ENCODE measurements at regions not wholly inside any gene's neighbourhood (a gene's known extent, or its start where the extent isn't known, plus 50 kb on each side); places are given as distances from the start of the nearest gene placed in this dataset.

DNA sequence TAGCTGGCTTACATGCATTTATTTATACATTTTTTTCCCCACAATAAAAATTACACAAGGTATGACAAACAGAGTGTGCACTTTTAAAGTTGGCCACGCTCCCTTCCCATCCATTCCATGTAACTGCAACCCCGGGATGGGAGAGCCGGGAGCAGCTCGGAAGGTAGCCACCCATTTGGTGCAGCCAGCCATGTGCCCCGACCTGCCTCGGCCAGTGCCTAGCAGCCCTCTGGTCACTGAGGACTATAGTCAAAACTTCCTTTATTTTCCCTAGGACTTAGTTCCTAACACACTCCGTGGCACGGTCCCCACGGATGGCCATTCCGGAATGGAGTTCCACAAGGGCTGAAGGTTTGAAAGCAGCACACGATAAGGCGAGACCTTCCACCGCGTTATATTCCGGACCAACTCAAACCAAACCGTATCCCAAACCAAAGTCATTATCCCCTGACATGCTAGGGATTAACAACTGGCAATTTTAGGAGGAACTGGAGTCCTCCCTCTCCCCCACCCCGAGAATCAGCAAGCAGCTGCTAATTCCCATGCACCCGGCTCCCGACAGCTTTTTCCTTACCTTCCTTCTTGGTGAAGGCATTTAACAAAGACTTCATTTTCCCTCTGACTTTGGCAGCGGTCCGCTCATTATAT lies 426.4 kb downstream of the SHANK2 start:
- Histone ChIP-seq H3K4me1 (ENCODE audit: control insufficient read depth, insufficient read depth, low read length) (peaks cover 14% of the 10 kb centered on the region), H3K36me3 (ENCODE audit: control insufficient read depth, insufficient read depth, low read length) (no peaks in the 10 kb centered on the region), H3K27ac (ENCODE audit: low read depth, low read length) (peak overlapping the region; percentile 77), H3K9ac (ENCODE audit: low read length) (peak overlapping the region; percentile 49), H3K4me3 (ENCODE audit: low read length) (peak overlapping the region; percentile 56), H3K27me3 (ENCODE audit: control insufficient read depth, insufficient read depth, low read length) (peaks cover 4% of the 10 kb centered on the region)

DNA sequence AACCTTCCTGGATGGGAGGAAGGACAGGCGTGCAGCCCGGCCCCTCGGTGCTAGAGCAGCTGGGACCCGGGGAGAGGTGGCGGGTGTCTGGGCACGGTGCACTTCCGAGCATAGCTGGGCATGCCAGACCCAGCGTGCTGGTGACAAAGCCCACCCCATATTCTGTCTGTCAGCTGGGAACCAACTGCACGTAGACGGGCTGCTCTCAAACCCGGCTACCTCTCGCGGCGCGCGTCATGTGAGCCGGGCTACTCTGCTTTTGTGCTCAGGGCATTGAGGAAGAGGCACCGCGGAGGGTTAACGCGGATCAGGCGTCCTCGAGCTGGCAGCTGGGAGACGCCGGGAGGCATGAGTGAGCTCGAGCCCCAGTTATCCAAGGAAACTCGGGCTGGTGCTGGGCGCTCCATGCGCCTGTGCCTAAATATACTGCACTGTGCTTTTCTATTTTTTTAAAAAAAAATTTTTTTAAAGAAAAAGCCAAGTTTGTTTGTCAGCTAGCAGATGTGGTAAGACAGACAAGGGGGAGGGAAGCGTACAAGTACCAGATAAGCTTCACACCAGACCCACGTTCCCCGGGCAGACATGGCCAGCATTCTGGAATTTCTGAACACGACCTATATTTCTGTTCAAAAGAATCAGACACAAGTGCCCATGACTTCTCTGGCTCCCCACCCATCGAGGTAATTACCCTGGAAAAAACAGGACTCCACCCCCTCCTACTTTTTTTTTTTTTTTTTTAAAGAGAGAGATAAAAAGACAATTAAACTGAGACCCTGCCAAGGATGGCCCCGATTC lies 425.6 kb downstream of the SHANK2 start:
- peaks cover 4% of the 10 kb centered on the region for H3K27me3 ChIP-seq (ENCODE audit: control insufficient read depth, insufficient read depth, low read length)

DNA sequence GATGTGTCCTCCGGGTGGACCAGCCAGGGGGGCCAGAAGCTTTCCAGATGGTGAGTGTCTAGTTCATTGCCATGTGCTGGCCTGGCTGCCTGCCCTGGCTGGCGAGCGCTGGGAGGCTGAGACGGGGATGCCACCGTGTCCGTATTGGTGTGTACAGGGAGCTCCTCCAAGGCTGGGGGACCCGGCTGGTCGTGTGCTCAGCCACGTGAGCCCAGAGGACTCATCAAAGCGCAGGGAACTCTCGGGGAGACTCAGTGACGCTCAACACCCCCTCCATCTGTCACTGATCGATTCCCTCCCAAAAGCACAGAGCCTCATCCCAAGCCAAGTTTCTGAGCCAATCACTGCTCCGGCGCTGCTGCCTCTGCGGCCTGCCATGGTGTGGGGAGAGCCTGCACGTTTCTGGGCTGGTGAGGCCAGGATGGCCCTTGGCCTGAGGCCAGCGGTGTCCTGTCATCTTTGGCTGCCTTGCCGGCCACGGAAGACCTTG lies 423.7 kb downstream of the SHANK2 start:
- Histone ChIP-seq H3K27ac (ENCODE audit: low read depth, low read length) (peak overlapping the region; percentile 77), H3K27me3 (ENCODE audit: control insufficient read depth, insufficient read depth, low read length) (peaks cover 3% of the 10 kb centered on the region), H3K4me3 (ENCODE audit: low read length) (no peak overlapping the region), H3K9ac (ENCODE audit: low read length) (no peak overlapping the region), H3K36me3 (ENCODE audit: control insufficient read depth, insufficient read depth, low read length) (no peaks in the 10 kb centered on the region), H3K4me1 (ENCODE audit: control insufficient read depth, insufficient read depth, low read length) (peaks cover 14% of the 10 kb centered on the region)

More for the DNA sequence above, 425.6 kb downstream of the SHANK2 start:
- peak overlapping the region; percentile 56 for H3K4me3 ChIP-seq (ENCODE audit: low read length)
- H3K36me3 ChIP-seq (ENCODE audit: control insufficient read depth, insufficient read depth, low read length), result no peaks in the 10 kb centered on the region
- no peak overlapping the region for H3K9ac ChIP-seq (ENCODE audit: low read length)
- H3K27ac ChIP-seq (ENCODE audit: low read depth, low read length), result peak overlapping the region; percentile 77
- H3K4me1 ChIP-seq (ENCODE audit: control insufficient read depth, insufficient read depth, low read length), result peaks cover 14% of the 10 kb centered on the region

DNA sequence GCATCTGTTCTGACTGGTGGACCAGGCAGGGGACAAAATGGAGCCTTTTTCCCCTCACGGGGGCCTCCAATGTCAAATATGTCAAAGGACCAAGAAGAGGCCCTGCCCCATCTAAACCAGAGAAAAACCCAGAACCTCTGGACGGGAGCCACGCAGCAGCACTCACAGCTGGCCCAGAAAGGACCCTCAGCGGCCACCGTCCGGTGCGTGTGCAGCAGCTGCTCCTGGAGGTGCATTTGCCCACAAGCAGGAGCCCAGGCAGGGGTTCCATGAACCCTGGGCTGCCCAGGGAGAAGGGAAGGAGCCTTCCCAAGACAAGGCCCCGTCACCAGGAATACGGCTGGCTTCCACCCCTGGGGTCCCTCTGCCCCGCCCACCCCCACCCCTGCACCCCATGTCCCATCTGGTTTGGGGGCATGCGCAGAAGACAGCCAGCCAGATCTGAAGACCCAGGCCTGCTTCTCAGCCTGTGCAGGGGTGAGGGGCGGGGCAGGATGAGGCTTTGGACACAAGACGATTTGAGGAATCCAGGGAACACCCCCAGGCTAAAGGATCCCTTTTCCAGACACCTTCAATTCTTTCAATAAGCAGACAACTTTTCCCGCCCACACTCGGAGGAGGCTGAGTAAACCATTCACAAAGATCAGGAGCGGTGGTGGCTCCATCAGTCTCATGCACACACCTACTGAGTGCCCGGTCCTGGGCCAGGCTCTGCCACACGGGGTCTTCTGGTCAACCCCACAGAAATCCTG lies 423.1 kb downstream of the SHANK2 start:
- Histone ChIP-seq H3K4me1 (ENCODE audit: control insufficient read depth, insufficient read depth, low read length) (peaks cover 14% of the 10 kb centered on the region), H3K9ac (ENCODE audit: low read length) (no peak overlapping the region), H3K36me3 (ENCODE audit: control insufficient read depth, insufficient read depth, low read length) (no peaks in the 10 kb centered on the region), H3K4me3 (ENCODE audit: low read length) (no peak overlapping the region), H3K27me3 (ENCODE audit: control insufficient read depth, insufficient read depth, low read length) (no peaks in the 10 kb centered on the region), H3K27ac (ENCODE audit: low read depth, low read length) (no peak overlapping the region)

DNA sequence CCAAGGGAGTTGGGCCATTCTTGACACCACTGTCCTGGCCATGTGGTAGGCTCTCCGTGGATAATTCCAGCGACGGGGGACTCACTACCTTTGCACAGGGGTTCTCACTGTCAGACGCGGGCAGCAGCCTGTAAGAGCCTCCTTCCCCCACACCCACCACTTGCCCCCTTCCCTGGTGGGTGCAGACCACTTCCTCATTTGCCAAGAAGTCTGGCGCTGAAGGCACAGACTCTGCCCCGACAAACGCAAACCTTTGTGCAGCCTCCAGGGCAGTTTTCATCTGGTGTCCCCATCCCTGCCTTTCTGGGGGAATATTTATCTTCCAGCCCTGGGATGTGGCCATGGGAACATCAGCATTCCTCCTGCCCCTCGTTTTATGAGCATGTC lies 422.5 kb downstream of the SHANK2 start:
- no peaks in the 10 kb centered on the region for H3K36me3 ChIP-seq (ENCODE audit: control insufficient read depth, insufficient read depth, low read length)
- H3K27ac ChIP-seq (ENCODE audit: low read depth, low read length), result no peak overlapping the region
- peaks cover 14% of the 10 kb centered on the region for H3K4me1 ChIP-seq (ENCODE audit: control insufficient read depth, insufficient read depth, low read length)
- no peaks in the 10 kb centered on the region for H3K27me3 ChIP-seq (ENCODE audit: control insufficient read depth, insufficient read depth, low read length)
- no peak overlapping the region for H3K4me3 ChIP-seq (ENCODE audit: low read length)
- no peak overlapping the region for H3K9ac ChIP-seq (ENCODE audit: low read length)

DNA sequence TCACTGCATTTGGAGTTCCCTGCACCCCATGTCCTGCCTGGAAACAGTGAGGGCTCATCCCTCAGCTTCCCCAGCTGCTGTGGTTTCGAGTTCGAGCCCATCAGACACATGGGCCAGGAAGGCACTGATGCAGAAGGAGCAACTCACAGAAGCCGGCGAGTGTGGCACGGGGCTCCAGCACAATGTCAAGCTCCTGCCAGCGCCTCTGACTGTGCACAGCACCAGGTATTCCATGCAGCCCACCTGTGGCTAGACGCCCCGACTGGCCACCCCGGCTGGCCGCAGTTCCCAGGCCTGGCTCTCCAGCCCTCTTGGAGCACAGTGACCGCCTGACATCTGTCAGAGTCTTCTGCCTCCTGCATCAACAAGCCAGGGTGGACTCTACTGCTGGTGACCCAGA lies 419.4 kb downstream of the SHANK2 start:
- Histone ChIP-seq H3K9ac (ENCODE audit: low read length) (no peak overlapping the region), H3K4me3 (ENCODE audit: low read length) (no peak overlapping the region), H3K27ac (ENCODE audit: low read depth, low read length) (no peak overlapping the region), H3K27me3 (ENCODE audit: control insufficient read depth, insufficient read depth, low read length) (no peaks in the 10 kb centered on the region), H3K36me3 (ENCODE audit: control insufficient read depth, insufficient read depth, low read length) (no peaks in the 10 kb centered on the region), H3K4me1 (ENCODE audit: control insufficient read depth, insufficient read depth, low read length) (peaks cover 9% of the 10 kb centered on the region)

DNA sequence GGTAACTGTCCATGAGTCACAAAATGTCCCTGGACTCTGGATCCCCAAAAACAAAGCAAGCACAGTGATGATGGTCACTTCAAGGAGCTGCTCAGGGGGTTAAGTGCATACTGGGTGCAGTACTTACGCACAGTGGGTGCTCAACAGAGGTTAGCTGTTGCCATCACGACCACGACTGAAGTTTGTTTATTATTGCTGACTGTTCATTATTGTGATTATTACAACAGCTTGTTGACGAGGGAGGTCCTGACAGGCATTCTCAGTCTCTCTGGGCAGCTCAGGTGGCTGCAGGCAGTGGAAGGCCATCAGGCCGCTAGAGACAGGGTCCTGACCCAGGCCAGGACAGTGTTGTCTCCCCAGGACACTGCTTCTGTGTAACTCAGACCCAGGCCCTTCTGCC lies 418.8 kb downstream of the SHANK2 start:
- H3K4me3 ChIP-seq (ENCODE audit: low read length), result no peak overlapping the region
- H3K36me3 ChIP-seq (ENCODE audit: control insufficient read depth, insufficient read depth, low read length), result no peaks in the 10 kb centered on the region

DNA sequence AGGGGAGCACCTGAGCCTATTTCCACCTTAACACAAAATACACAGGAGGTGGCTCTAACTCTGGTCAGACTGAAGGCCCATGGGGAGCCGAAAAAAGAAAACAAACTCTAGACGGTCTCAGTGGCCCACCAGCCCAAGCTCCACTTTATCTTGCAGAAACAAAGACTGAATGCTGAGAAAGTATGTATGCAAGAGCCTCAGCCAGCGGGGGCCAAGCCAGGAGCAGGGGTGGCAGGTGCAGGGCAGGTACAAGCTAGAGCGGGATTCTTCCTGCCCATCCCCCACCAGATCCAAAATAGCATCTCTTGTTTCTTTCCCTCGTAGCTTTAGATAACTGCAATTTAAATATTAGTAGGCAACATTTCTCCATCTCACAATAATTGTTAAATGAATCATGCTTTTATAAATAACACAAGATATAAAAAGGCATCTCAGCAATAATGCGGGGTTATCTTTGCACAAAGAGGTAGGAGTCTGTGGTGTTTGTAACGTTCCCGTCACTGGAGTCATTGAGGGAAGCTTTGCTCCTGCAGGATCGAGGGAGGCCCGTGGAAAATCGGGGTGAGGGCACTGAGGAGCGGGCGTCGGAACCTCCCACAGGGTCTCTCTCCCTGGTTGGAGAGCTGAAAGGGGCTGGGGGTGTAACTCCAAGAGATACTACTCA lies 418.0 kb downstream of the SHANK2 start:
- H3K27ac ChIP-seq (ENCODE audit: low read depth, low read length), result no peak overlapping the region
- H3K27me3 ChIP-seq (ENCODE audit: control insufficient read depth, insufficient read depth, low read length), result no peaks in the 10 kb centered on the region
- H3K36me3 ChIP-seq (ENCODE audit: control insufficient read depth, insufficient read depth, low read length), result no peaks in the 10 kb centered on the region
- H3K4me1 ChIP-seq (ENCODE audit: control insufficient read depth, insufficient read depth, low read length), result no peaks in the 10 kb centered on the region
- no peak overlapping the region for H3K4me3 ChIP-seq (ENCODE audit: low read length)
- no peak overlapping the region for H3K9ac ChIP-seq (ENCODE audit: low read length)

More for the DNA sequence above, 418.8 kb downstream of the SHANK2 start:
- no peak overlapping the region for H3K9ac ChIP-seq (ENCODE audit: low read length)
- H3K4me1 ChIP-seq (ENCODE audit: control insufficient read depth, insufficient read depth, low read length), result peaks cover 5% of the 10 kb centered on the region
- H3K27ac ChIP-seq (ENCODE audit: low read depth, low read length), result no peak overlapping the region
- no peaks in the 10 kb centered on the region for H3K27me3 ChIP-seq (ENCODE audit: control insufficient read depth, insufficient read depth, low read length)

DNA sequence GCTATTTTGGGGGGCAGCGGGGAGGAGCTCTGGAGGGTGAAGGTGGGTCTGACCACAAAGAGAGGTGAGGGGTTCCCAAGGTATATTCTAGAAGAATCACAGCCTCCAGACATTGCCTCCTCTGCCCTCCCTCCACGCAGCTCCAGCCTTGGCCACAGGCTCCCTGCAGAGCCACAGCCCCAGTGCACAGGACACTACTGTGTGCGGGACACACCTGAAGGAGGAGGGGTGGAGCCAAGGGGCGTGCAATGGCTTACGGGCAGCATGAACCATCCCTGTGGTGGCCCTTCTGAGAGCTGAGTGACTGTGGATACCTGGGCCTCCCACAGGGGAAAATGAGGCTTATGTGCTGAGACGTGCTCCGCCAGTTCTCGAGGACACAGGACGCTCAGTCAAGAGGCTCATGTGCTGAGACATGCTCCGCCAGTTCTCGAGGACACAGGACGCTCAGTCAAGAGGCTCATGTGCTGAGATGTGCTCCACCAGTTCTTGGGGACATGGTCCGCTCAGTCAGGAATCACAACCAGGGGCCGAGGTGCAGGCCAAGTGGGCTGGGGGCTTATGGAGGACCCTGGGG lies 417.3 kb downstream of the SHANK2 start:
- Histone ChIP-seq H3K27me3 (ENCODE audit: control insufficient read depth, insufficient read depth, low read length) (no peaks in the 10 kb centered on the region), H3K4me3 (ENCODE audit: low read length) (no peak overlapping the region), H3K36me3 (ENCODE audit: control insufficient read depth, insufficient read depth, low read length) (no peaks in the 10 kb centered on the region), H3K27ac (ENCODE audit: low read depth, low read length) (no peak overlapping the region), H3K4me1 (ENCODE audit: control insufficient read depth, insufficient read depth, low read length) (no peaks in the 10 kb centered on the region), H3K9ac (ENCODE audit: low read length) (no peak overlapping the region)

DNA sequence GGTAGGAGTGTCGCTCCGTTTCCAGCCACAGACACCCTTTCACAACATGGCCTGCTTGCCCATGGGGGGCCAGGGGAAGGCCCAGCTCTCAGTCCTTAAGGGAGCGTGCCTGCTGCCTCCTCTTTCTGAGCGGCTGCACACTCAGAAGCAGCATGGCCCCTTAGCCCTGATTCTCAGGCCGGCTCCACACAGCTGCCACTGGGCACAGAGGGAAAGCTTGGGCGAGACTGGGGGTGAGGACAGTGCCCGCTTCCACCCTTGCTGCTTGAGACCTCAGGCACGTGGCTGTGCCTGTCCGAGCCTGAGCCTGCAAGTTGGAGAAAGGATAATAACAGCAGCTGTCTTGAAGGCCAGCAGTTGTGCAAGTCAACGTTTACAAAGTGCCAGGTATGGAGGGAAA lies 416.3 kb downstream of the SHANK2 start:
- Histone ChIP-seq H3K4me1 (ENCODE audit: control insufficient read depth, insufficient read depth, low read length) (no peaks in the 10 kb centered on the region), H3K27ac (ENCODE audit: low read depth, low read length) (no peak overlapping the region)

DNA sequence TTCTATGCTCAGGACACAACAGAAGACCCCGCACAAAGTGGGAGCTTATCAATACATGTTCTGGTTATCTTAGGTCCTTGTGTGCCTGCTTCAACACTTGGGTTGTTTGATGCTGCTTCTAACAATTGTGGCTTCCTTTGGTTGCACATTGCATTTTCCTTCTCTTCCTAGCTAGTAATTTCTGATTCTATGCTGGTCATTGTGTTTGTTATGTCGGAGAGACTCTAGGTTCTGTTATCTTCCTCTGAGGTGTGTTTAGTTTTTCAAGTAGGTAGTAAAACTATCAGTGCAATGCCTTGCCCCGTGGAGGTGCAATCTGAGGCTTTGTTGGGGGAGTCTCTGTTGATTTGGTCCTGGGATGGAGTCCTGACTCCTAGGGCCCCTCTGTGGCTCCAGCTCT lies 414.2 kb downstream of the SHANK2 start:
- Histone ChIP-seq H3K36me3 (ENCODE audit: control insufficient read depth, insufficient read depth, low read length) (no peaks in the 10 kb centered on the region), H3K27ac (ENCODE audit: low read depth, low read length) (no peak overlapping the region), H3K27me3 (ENCODE audit: control insufficient read depth, insufficient read depth, low read length) (no peaks in the 10 kb centered on the region), H3K4me3 (ENCODE audit: low read length) (no peak overlapping the region), H3K4me1 (ENCODE audit: control insufficient read depth, insufficient read depth, low read length) (no peaks in the 10 kb centered on the region), H3K9ac (ENCODE audit: low read length) (no peak overlapping the region)

More for the DNA sequence above, 416.3 kb downstream of the SHANK2 start:
- H3K36me3 ChIP-seq (ENCODE audit: control insufficient read depth, insufficient read depth, low read length), result no peaks in the 10 kb centered on the region
- no peak overlapping the region for H3K9ac ChIP-seq (ENCODE audit: low read length)
- no peaks in the 10 kb centered on the region for H3K27me3 ChIP-seq (ENCODE audit: control insufficient read depth, insufficient read depth, low read length)
- H3K4me3 ChIP-seq (ENCODE audit: low read length), result no peak overlapping the region

DNA sequence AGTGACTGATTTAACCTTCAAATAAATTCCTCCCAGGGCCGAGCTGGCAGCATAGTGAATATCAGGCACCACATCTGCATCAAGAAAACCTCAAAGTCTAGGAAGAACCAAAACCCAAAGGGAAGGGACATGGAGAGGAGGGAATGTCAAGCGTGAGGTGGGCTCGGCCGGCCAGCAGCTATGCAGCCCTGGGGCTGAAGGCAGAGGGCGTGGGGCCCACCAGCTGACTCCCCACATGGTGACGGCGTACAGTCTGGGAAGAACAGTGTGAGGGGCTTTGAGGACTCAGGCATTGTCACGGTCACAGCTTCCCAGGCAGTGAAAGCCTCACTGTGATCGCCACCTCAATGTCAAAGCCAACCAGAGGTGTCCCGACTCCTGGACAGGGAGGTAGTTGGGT lies 412.5 kb downstream of the SHANK2 start:
- Histone ChIP-seq H3K4me1 (ENCODE audit: control insufficient read depth, insufficient read depth, low read length) (no peaks in the 10 kb centered on the region), H3K27me3 (ENCODE audit: control insufficient read depth, insufficient read depth, low read length) (no peaks in the 10 kb centered on the region)

More for the DNA sequence above, 412.5 kb downstream of the SHANK2 start:
- no peak overlapping the region for H3K9ac ChIP-seq (ENCODE audit: low read length)
- H3K4me3 ChIP-seq (ENCODE audit: low read length), result no peak overlapping the region
- H3K27ac ChIP-seq (ENCODE audit: low read depth, low read length), result no peak overlapping the region
- no peaks in the 10 kb centered on the region for H3K36me3 ChIP-seq (ENCODE audit: control insufficient read depth, insufficient read depth, low read length)

Measured in rectal smooth muscle tissue (tissue), 1 donor.